ENCODE measurements at regions not wholly inside any gene's neighbourhood (a gene's known extent, or its start where the extent isn't known, plus 50 kb on each side); places are given as distances from the start of the nearest gene placed in this dataset.

DNA sequence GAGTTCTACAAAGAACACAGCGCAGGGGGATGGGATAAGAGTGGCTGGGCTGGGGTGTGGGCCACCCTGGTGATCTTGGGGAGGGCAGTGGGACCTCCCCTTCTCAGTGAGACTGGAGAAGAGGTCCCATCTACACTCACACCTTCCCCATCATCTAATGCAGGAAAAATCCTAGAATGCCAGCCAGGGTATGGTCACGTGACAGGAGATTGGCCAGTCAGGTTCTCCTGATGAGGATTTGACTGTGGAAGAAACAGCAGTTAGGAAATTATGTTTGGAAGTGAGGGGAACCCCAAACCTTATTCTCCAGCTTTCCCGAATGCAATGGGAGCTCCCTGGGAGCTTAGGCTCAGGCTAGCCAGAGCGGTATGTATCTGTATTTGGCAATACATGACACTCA, 158.8 kb upstream of the GRB10 start:
- TF ChIP-seq, protein P1, sequence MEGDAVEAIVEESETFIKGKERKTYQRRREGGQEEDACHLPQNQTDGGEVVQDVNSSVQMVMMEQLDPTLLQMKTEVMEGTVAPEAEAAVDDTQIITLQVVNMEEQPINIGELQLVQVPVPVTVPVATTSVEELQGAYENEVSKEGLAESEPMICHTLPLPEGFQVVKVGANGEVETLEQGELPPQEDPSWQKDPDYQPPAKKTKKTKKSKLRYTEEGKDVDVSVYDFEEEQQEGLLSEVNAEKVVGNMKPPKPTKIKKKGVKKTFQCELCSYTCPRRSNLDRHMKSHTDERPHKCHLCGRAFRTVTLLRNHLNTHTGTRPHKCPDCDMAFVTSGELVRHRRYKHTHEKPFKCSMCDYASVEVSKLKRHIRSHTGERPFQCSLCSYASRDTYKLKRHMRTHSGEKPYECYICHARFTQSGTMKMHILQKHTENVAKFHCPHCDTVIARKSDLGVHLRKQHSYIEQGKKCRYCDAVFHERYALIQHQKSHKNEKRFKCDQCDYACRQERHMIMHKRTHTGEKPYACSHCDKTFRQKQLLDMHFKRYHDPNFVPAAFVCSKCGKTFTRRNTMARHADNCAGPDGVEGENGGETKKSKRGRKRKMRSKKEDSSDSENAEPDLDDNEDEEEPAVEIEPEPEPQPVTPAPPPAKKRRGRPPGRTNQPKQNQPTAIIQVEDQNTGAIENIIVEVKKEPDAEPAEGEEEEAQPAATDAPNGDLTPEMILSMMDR (IDR thresholded peaks at IDR 0.05), result no peak
- TF ChIP-seq EP300 (IDR thresholded peaks at IDR 0.05), result no peak
- TF ChIP-seq POLR2A (IDR thresholded peaks at IDR 0.05), result no peak

Data from stomach (tissue), 4 donors.